ENCODE measurements at regions not wholly inside any gene's neighbourhood (a gene's known extent, or its start where the extent isn't known, plus 50 kb on each side); places are given as distances from the start of the nearest gene placed in this dataset.

GRCh38 chr5:18483451-18483850 lies 849.2 kb downstream of the TAF11L14 start:
- TF ChIP-seq CTCF (IDR thresholded peaks at IDR 0.05; ENCODE audit: borderline replicate concordance, insufficient read depth, low read depth, low read length): no peak
- no peak overlapping the region for H3K4me3 ChIP-seq (ENCODE audit: low read depth, low read length)

- H3K4me3 ChIP-seq (ENCODE audit: low read depth, low read length): no peak overlapping the region
- no peak for TF ChIP-seq CTCF (IDR thresholded peaks at IDR 0.05; ENCODE audit: borderline replicate concordance, insufficient read depth, low read depth, low read length)
Observed at GRCh38 chr5:18487928-18488480, 853.7 kb downstream of the TAF11L14 start.

- no peak for TF ChIP-seq CTCF (IDR thresholded peaks at IDR 0.05; ENCODE audit: borderline replicate concordance, insufficient read depth, low read depth, low read length)
- no peak overlapping the region for H3K4me3 ChIP-seq (ENCODE audit: low read depth, low read length)
Observed at GRCh38 chr5:18489703-18490102, 855.4 kb downstream of the TAF11L14 start.

GRCh38 chr5:18491349-18491748 lies 857.1 kb downstream of the TAF11L14 start:
- H3K4me3 ChIP-seq (ENCODE audit: low read depth, low read length): no peak overlapping the region
- no peak for TF ChIP-seq CTCF (IDR thresholded peaks at IDR 0.05; ENCODE audit: borderline replicate concordance, insufficient read depth, low read depth, low read length)

GRCh38 chr5:18495157-18495556 lies 860.9 kb downstream of the TAF11L14 start:
- TF ChIP-seq CTCF (IDR thresholded peaks at IDR 0.05; ENCODE audit: borderline replicate concordance, insufficient read depth, low read depth, low read length): no peak
- H3K4me3 ChIP-seq (ENCODE audit: low read depth, low read length): no peak overlapping the region

GRCh38 chr5:18496041-18496440 lies 861.8 kb downstream of the TAF11L14 start:
- TF ChIP-seq CTCF (IDR thresholded peaks at IDR 0.05; ENCODE audit: borderline replicate concordance, insufficient read depth, low read depth, low read length): no peak
- H3K4me3 ChIP-seq (ENCODE audit: low read depth, low read length): no peak overlapping the region

- no peak for TF ChIP-seq CTCF (IDR thresholded peaks at IDR 0.05; ENCODE audit: borderline replicate concordance, insufficient read depth, low read depth, low read length)
- no peak overlapping the region for H3K4me3 ChIP-seq (ENCODE audit: low read depth, low read length)
Observed at GRCh38 chr5:18497089-18497488, 862.8 kb downstream of the TAF11L14 start.

Measured in GM12875 (cell line).